ENCODE measurements at regions not wholly inside any gene's neighbourhood (a gene's known extent, or its start where the extent isn't known, plus 50 kb on each side); places are given as distances from the start of the nearest gene placed in this dataset.
"Not testable (repeated sequence)": the region's sequence is repeated elsewhere in the genome, so short reads cannot be mapped to it uniquely, and the experiment has no call there.

- FAIRE-seq, result not testable (repeated sequence)
Measured at GRCh38 chr21:9795291-9795690, 726.1 kb upstream of the TPTE start.

- not testable (repeated sequence) for FAIRE-seq
Measured at GRCh38 chr21:9796293-9796692, 725.1 kb upstream of the TPTE start.

- FAIRE-seq, result not testable (repeated sequence)
Measured at GRCh38 chr21:9807675-9808074, 713.7 kb upstream of the TPTE start.

- not testable (repeated sequence) for FAIRE-seq
Measured at GRCh38 chr21:9811223-9812004, 710.0 kb upstream of the TPTE start.

- not testable (repeated sequence) for FAIRE-seq
Measured at GRCh38 chr21:9812507-9812906, 708.9 kb upstream of the TPTE start.

GRCh38 chr21:9813894-9814814 lies 707.2 kb upstream of the TPTE start:
- not testable (repeated sequence) for FAIRE-seq

GRCh38 chr21:9815181-9815789 lies 706.1 kb upstream of the TPTE start:
- not testable (repeated sequence) for FAIRE-seq

GRCh38 chr21:9816734-9817334 lies 704.5 kb upstream of the TPTE start:
- FAIRE-seq, result not testable (repeated sequence)

- FAIRE-seq, result not testable (repeated sequence)
Measured at GRCh38 chr21:9817841-9818441, 703.4 kb upstream of the TPTE start.

- not testable (repeated sequence) for FAIRE-seq
Measured at GRCh38 chr21:9819549-9820192, 701.7 kb upstream of the TPTE start.

- FAIRE-seq, result not testable (repeated sequence)
Measured at GRCh38 chr21:9820579-9820978, 700.8 kb upstream of the TPTE start.

- not testable (repeated sequence) for FAIRE-seq
Measured at GRCh38 chr21:9821472-9821871, 699.9 kb upstream of the TPTE start.

- FAIRE-seq, result not testable (repeated sequence)
Measured at GRCh38 chr21:9822093-9822820, 699.1 kb upstream of the TPTE start.

GRCh38 chr21:9823197-9824157 lies 697.9 kb upstream of the TPTE start:
- not testable (repeated sequence) for FAIRE-seq

GRCh38 chr21:9830801-9831200 lies 690.6 kb upstream of the TPTE start:
- not testable (repeated sequence) for FAIRE-seq

- FAIRE-seq, result not testable (repeated sequence)
Measured at GRCh38 chr21:9832751-9833150, 688.6 kb upstream of the TPTE start.

GRCh38 chr21:9836547-9836946 lies 684.8 kb upstream of the TPTE start:
- not testable (repeated sequence) for FAIRE-seq

GRCh38 chr21:9837001-9837400 lies 684.4 kb upstream of the TPTE start:
- FAIRE-seq, result not testable (repeated sequence)

GRCh38 chr21:9837526-9837925 lies 683.9 kb upstream of the TPTE start:
- FAIRE-seq, result not testable (repeated sequence)

All from colon (tissue), 2 donors.